ENCODE measurements at regions not wholly inside any gene's neighbourhood (a gene's known extent, or its start where the extent isn't known, plus 50 kb on each side); places are given as distances from the start of the nearest gene placed in this dataset.

DNA sequence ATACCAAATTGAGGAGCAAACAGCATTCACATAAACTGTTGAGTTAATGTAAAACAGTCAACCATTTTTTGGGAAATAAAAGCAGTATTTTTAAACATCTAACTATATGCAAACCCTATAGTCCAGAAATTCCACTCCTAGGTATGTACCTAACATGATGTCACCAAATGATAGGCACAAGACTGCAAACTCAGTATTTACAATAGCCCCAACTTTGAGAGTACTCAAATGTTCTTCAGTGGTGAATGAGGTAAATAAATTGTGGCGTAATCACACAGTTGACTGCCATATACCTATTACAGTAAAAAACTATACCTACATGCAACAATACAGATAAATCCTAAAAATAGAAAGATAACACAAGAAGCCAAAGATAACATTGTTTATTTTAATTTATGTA is 1243.8 kb upstream of the ADGRL3 start:
- TF ChIP-seq, protein P1, sequence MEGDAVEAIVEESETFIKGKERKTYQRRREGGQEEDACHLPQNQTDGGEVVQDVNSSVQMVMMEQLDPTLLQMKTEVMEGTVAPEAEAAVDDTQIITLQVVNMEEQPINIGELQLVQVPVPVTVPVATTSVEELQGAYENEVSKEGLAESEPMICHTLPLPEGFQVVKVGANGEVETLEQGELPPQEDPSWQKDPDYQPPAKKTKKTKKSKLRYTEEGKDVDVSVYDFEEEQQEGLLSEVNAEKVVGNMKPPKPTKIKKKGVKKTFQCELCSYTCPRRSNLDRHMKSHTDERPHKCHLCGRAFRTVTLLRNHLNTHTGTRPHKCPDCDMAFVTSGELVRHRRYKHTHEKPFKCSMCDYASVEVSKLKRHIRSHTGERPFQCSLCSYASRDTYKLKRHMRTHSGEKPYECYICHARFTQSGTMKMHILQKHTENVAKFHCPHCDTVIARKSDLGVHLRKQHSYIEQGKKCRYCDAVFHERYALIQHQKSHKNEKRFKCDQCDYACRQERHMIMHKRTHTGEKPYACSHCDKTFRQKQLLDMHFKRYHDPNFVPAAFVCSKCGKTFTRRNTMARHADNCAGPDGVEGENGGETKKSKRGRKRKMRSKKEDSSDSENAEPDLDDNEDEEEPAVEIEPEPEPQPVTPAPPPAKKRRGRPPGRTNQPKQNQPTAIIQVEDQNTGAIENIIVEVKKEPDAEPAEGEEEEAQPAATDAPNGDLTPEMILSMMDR (IDR thresholded peaks at IDR 0.05), result no peak
- no peaks in the 10 kb centered on the region for H3K9me3 ChIP-seq
- no peaks in the 10 kb centered on the region for H3K27me3 ChIP-seq
- no peak overlapping the region for H3K4me3 ChIP-seq
- H3K36me3 ChIP-seq, result no peaks in the 10 kb centered on the region
- H3K27ac ChIP-seq, result no peak overlapping the region
- DNase-seq (ENCODE audit: low spot score), result no peak
- H3K4me1 ChIP-seq, result no peaks in the 10 kb centered on the region

DNA sequence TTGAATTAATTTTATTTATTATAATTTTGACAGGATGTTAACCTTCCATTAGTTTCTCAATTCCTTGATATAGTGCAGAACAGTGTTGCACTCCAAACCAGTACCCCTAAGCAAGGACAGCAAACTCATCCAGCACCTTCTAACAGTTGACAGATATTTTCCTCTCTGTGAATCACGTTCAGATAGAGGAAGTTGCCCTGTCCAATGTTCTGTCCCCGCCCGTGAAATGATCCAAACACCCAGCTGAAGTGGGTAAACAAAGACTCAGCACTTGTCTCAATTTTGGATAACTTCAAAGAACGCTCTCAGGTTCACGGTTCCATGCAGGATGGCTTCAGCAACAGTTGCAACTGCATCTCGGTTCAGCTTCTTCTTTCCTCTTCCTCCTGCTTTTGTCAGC is 1240.0 kb upstream of the ADGRL3 start:
- DNase-seq (ENCODE audit: low spot score), result no peak
- H3K4me1 ChIP-seq, result no peaks in the 10 kb centered on the region
- TF ChIP-seq, protein P1 (IDR thresholded peaks at IDR 0.05), result no peak
- H3K27me3 ChIP-seq, result no peaks in the 10 kb centered on the region
- H3K27ac ChIP-seq, result no peak overlapping the region
- H3K4me3 ChIP-seq, result no peak overlapping the region
- no peaks in the 10 kb centered on the region for H3K36me3 ChIP-seq
- H3K9me3 ChIP-seq, result no peaks in the 10 kb centered on the region

DNA sequence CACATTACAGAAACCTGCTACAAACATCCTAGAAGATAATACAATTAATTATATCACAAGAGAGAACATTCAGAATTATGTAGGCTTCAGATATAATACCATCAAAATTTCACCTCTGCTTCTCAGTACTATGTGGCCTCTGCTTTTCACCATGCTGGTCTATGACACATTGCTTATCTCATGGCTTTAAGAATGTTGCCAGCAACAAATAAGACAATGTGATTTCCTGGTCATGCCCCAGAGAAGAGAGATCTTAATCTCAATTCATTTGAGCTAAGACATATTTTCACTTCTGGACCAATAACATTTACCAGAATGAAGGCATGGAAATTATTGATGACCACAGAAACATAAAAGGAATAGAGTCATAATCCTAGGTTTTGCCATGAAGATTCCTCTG is 1233.4 kb upstream of the ADGRL3 start:
- no peaks in the 10 kb centered on the region for H3K9me3 ChIP-seq
- TF ChIP-seq, protein P1 (IDR thresholded peaks at IDR 0.05), result no peak
- no peaks in the 10 kb centered on the region for H3K4me1 ChIP-seq
- no peaks in the 10 kb centered on the region for H3K27me3 ChIP-seq
- no peaks in the 10 kb centered on the region for H3K36me3 ChIP-seq
- H3K27ac ChIP-seq, result no peak overlapping the region
- no peak overlapping the region for H3K4me3 ChIP-seq
- no peak for DNase-seq (ENCODE audit: low spot score)

DNA sequence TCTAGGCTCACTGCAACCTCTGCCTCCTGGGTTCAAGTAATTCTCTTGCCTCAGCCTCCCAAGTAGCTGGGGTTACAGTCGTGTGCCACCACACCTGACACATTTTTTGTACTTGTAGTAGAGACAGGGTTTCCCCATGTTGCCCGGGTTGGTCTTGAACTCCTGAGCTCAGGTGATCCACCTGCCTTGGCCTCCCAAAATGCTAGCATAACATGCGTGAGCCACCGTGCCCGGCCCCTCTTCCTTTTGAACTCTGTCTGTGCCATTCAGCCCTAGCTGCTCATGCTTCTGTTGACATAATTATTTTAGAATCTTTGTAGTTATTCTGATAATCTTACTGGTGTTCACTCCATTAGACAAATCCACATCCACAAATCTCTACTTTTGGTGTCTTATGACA is 1231.3 kb upstream of the ADGRL3 start:
- Histone ChIP-seq H3K4me1 (no peaks in the 10 kb centered on the region), H3K27ac (no peak overlapping the region), H3K36me3 (no peaks in the 10 kb centered on the region), H3K27me3 (no peaks in the 10 kb centered on the region), H3K9me3 (no peaks in the 10 kb centered on the region), H3K4me3 (no peak overlapping the region)
- DNase-seq (ENCODE audit: low spot score), result no peak
- TF ChIP-seq, protein P1 (IDR thresholded peaks at IDR 0.05), result no peak

DNA sequence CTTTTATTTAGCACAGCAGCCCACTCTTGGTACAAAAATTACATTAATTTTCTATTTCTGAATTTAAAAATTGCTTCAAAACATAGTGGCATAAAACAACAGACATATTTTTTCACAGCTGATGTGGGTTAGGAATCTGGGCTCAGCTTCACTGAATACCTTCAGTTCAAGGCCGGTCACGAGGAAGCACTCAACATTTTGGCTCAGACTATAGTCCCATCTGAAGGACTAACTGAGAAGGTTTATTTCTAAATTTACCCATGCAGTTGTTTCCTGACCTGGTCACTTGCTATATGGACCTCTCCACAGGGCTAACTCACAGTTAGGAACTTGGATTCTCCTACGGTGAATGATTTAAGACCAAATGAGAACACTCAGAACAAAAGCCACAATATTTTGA is 1230.2 kb upstream of the ADGRL3 start:
- TF ChIP-seq, protein P1 (IDR thresholded peaks at IDR 0.05), result no peak
- Histone ChIP-seq H3K4me3 (no peak overlapping the region), H3K27ac (no peak overlapping the region), H3K36me3 (no peaks in the 10 kb centered on the region), H3K9me3 (no peaks in the 10 kb centered on the region), H3K4me1 (no peaks in the 10 kb centered on the region), H3K27me3 (no peaks in the 10 kb centered on the region)
- no peak for DNase-seq (ENCODE audit: low spot score)

DNA sequence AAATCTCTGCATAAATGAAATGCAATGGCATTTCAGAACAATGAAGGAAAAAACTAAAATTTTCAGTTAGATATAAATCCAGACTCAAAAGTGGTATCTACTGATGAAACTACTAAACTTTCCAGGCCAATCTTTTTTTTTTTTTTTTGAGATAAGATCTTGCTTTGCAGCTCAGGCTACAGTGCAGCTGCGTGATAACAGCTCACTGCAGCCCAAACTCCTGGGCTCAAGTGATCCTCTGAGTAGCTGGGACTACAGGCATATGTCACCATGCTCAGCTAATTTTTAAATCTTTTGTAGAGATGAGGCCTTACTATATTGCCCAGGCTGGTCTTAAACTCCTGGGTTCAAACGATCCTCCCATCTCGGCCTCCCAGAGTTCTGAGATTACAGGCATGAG is 1228.2 kb upstream of the ADGRL3 start:
- H3K9me3 ChIP-seq, result no peaks in the 10 kb centered on the region
- no peak overlapping the region for H3K4me3 ChIP-seq

More for the DNA sequence above, 1228.2 kb upstream of the ADGRL3 start:
- Histone ChIP-seq H3K4me1 (no peaks in the 10 kb centered on the region), H3K36me3 (no peaks in the 10 kb centered on the region), H3K27me3 (no peaks in the 10 kb centered on the region), H3K27ac (no peak overlapping the region)
- DNase-seq (ENCODE audit: low spot score), result no peak
- TF ChIP-seq, protein P1 (IDR thresholded peaks at IDR 0.05), result no peak

All from right atrium auricular region (tissue), 2 donors.